ENCODE measurements at regions not wholly inside any gene's neighbourhood (a gene's known extent, or its start where the extent isn't known, plus 50 kb on each side); places are given as distances from the start of the nearest gene placed in this dataset.

- no peak overlapping the region for H3K27ac ChIP-seq
- no peak for TF ChIP-seq ZFX (IDR thresholded peaks at IDR 0.05; ENCODE audit: borderline replicate concordance)
- TF ChIP-seq, protein P1, sequence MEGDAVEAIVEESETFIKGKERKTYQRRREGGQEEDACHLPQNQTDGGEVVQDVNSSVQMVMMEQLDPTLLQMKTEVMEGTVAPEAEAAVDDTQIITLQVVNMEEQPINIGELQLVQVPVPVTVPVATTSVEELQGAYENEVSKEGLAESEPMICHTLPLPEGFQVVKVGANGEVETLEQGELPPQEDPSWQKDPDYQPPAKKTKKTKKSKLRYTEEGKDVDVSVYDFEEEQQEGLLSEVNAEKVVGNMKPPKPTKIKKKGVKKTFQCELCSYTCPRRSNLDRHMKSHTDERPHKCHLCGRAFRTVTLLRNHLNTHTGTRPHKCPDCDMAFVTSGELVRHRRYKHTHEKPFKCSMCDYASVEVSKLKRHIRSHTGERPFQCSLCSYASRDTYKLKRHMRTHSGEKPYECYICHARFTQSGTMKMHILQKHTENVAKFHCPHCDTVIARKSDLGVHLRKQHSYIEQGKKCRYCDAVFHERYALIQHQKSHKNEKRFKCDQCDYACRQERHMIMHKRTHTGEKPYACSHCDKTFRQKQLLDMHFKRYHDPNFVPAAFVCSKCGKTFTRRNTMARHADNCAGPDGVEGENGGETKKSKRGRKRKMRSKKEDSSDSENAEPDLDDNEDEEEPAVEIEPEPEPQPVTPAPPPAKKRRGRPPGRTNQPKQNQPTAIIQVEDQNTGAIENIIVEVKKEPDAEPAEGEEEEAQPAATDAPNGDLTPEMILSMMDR (IDR thresholded peaks at IDR 0.05) = no peak
Observed at GRCh38 chr5:88937406-88937805, 54.4 kb upstream of the MEF2C start.

DNA sequence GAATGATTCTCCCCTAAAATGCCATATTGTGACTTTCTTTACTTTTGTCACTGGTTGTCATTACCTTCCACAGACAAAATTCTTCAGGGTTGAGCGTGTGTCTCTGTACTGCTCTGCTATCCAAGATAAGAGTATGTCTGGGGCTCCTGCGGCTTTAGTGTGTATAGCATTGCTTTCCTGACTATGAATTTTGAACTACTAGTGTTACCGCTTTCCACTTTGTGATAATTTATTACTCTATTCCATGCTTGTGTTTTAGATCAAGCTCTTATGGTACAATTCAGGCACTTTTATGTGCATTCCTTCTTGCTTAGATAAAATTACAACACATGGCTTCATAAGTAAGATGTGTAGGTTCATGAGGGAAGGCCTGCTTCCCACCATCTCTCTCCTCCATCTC lies 51.5 kb upstream of the MEF2C start:
- no peak overlapping the region for H3K27ac ChIP-seq
- TF ChIP-seq, protein P1 (IDR thresholded peaks at IDR 0.05) = no peak
- TF ChIP-seq ZFX (IDR thresholded peaks at IDR 0.05; ENCODE audit: borderline replicate concordance) = no peak
